Neural cell (in vitro differentiated cells): ENCODE measurements at regions not wholly inside any gene's neighbourhood (a gene's known extent, or its start where the extent isn't known, plus 50 kb on each side); places are given as distances from the start of the nearest gene placed in this dataset.

Source experiments
- H2AFZ ChIP-seq: fragments of 200-600, 300-800 bp; sonication (generic), shearing (Covaris generic); 2 replicates; pipeline ENCODE4 v1.6.0; 2014; ENCODE audit warnings: low read depth, mild to moderate bottlenecking, antibody characterized with exemption, low read length, moderate library complexity
- H3F3A ChIP-seq: fragments of 200-600 bp; shearing (Covaris generic); 2 replicates; pipeline ENCODE4 v1.6.1; 2016; ENCODE audit warnings: mild to moderate bottlenecking, moderate library complexity, mixed read lengths, antibody characterized with exemption, low read length; ENCODE audit not compliant: insufficient read depth, poor library complexity, severe bottlenecking
- H3K27ac ChIP-seq: fragments of 200-600, 300-800 bp; sonication (generic), shearing (Covaris generic); 2 replicates; pipeline ENCODE4 v1.5.1; 2014; ENCODE audit warnings: mild to moderate bottlenecking, low read length, moderate library complexity
- H3K27me3 ChIP-seq: fragments of 300-800, 200-600 bp; sonication (generic), shearing (Covaris generic); 2 replicates; pipeline ENCODE4 v1.6.0; 2014; ENCODE audit warnings: mild to moderate bottlenecking, low read depth, low read length, moderate library complexity; ENCODE audit not compliant: insufficient read depth
- H3K36me3 ChIP-seq: fragments of 300-800, 200-600 bp; sonication (generic), shearing (Covaris generic); 2 replicates; pipeline ENCODE4 v1.5.1; 2014; ENCODE audit warnings: mild to moderate bottlenecking, antibody characterized with exemption, low read length, moderate library complexity; ENCODE audit not compliant: insufficient read depth
- H3K4me2 ChIP-seq: fragments of 300-800, 200-600 bp; sonication (generic), shearing (Covaris generic); 2 replicates; pipeline ENCODE4 v1.6.0; 2014; ENCODE audit warnings: mild to moderate bottlenecking, low read length
- H3K4me3 ChIP-seq: fragments of 300-800, 200-600 bp; sonication (generic), shearing (Covaris generic); 2 replicates; pipeline ENCODE4 v1.5.1; 2014; ENCODE audit warnings: mild to moderate bottlenecking, low read length, moderate library complexity
- H3K79me2 ChIP-seq: fragments of 200-600 bp; shearing (Covaris generic); replicated peaks from 2 replicates; pipeline ENCODE4 v1.6.0; 2014; ENCODE audit warnings: mild to moderate bottlenecking, low read length, moderate library complexity; ENCODE audit not compliant: insufficient read depth
- H3K9ac ChIP-seq: fragments of 300-800, 200-600 bp; sonication (generic), shearing (Covaris generic); 2 replicates; pipeline ENCODE4 v1.6.1; 2016; ENCODE audit warnings: mild to moderate bottlenecking, low read length, mixed read lengths
- H3K9me2 ChIP-seq: fragments of 200-600 bp; shearing (Covaris generic); 2 replicates; pipeline ENCODE4 v1.6.1; 2016; ENCODE audit warnings: mild to moderate bottlenecking, low read length, mixed read lengths; ENCODE audit not compliant: insufficient read depth
- H3K9me3 ChIP-seq: fragments of 200-600, 300-800 bp; sonication (generic), shearing (Covaris generic); 2 replicates; pipeline ENCODE4 v1.6.1; 2016; ENCODE audit warnings: mild to moderate bottlenecking, mixed run types, low read length, moderate library complexity, mixed read lengths
- H4K20me1 ChIP-seq: fragments of 200-600 bp; shearing (Covaris generic); 2 replicates; pipeline ENCODE4 v1.6.1; 2016; ENCODE audit warnings: mild to moderate bottlenecking, mixed run types; ENCODE audit not compliant: insufficient read depth
- CTCF ChIP-seq: fragments of 450-650 bp; IDR thresholded peaks from 2 replicates; pipeline ENCODE4 v1.5.1; 2014; ENCODE audit warnings: antibody characterized with exemption, mild to moderate bottlenecking, moderate library complexity; ENCODE audit not compliant: poor library complexity, severe bottlenecking
- EP300 ChIP-seq: fragments of 450-650 bp; conservative IDR thresholded peaks from 2 replicates; pipeline ENCODE4 v1.6.1; 2014; ENCODE audit warnings: antibody characterized with exemption, mild to moderate bottlenecking, moderate library complexity; ENCODE audit not compliant: poor library complexity, severe bottlenecking
- EZH2 ChIP-seq: fragments of 200-600, 300-800 bp; shearing (Covaris generic), sonication (generic); IDR thresholded peaks from 2 replicates; pipeline ENCODE4 v1.6.1; 2014; ENCODE audit warnings: antibody characterized with exemption, low read length, borderline replicate concordance, mild to moderate bottlenecking; ENCODE audit not compliant: insufficient read depth, poor library complexity, severe bottlenecking
- MXI1 ChIP-seq: fragments of 450-650 bp; conservative IDR thresholded peaks from 2 replicates; pipeline ENCODE4 v1.6.1; 2014; ENCODE audit warnings: antibody characterized with exemption, mild to moderate bottlenecking; ENCODE audit not compliant: poor library complexity, severe bottlenecking
- POLR2AphosphoS5 ChIP-seq: IDR thresholded peaks from 2 replicates; pipeline ENCODE4 v1.6.1; 2012
- RAD21 ChIP-seq: fragments of 450-650 bp; conservative IDR thresholded peaks from 2 replicates; pipeline ENCODE4 v1.6.1; 2014; ENCODE audit warnings: antibody characterized with exemption, mild to moderate bottlenecking, moderate library complexity
- REST ChIP-seq: IDR thresholded peaks from 2 replicates; pipeline ENCODE4 v1.6.1; 2012; ENCODE audit warnings: borderline replicate concordance
- SMC3 ChIP-seq: fragments of 450-650 bp; conservative IDR thresholded peaks from 2 replicates; pipeline ENCODE4 v1.6.1; 2014; ENCODE audit warnings: antibody characterized with exemption, mild to moderate bottlenecking, moderate library complexity; ENCODE audit not compliant: poor library complexity
- TAF1 ChIP-seq: IDR thresholded peaks from 2 replicates; pipeline ENCODE4 v1.6.1; 2012; ENCODE audit warnings: low read depth

- Histone ChIP-seq H4K20me1 (no peaks in the 10 kb centered on the region), H2AFZ (no peak overlapping the region), H3K4me2 (no peak overlapping the region), H3K27me3 (no peaks in the 10 kb centered on the region), H3K36me3 (no peaks in the 10 kb centered on the region), H3K9me2 (no peaks in the 10 kb centered on the region), H3K79me2 (no peaks in the 10 kb centered on the region), H3K27ac (no peak overlapping the region), H3F3A (no peaks in the 10 kb centered on the region), H3K9me3 (no peaks in the 10 kb centered on the region), H3K9ac (no peak overlapping the region), H3K4me3 (no peak overlapping the region)
- TF ChIP-seq RAD21 = no peak
- no peak for TF ChIP-seq REST
- TF ChIP-seq CTCF = no peak
- no peak for TF ChIP-seq SMC3
- TF ChIP-seq POLR2AphosphoS5 = no peak
These were observed 323.7 kb upstream of the CDH11 start for GRCh38 chr16:65445313-65446260.

- no peaks in the 10 kb centered on the region for H3K79me2 ChIP-seq
- no peak overlapping the region for H3K27ac ChIP-seq
- no peaks in the 10 kb centered on the region for H3K9me3 ChIP-seq
- no peak overlapping the region for H2AFZ ChIP-seq
- H3K27me3 ChIP-seq = no peaks in the 10 kb centered on the region
- TF ChIP-seq TAF1 = no peak
- TF ChIP-seq SMC3 = no peak
- no peak for TF ChIP-seq CTCF
- no peak for TF ChIP-seq EP300
- no peak for TF ChIP-seq POLR2AphosphoS5
- no peak for TF ChIP-seq REST
- TF ChIP-seq RAD21 = no peak
- TF ChIP-seq EZH2 = no peak
- no peak for TF ChIP-seq MXI1
- H3K36me3 ChIP-seq = no peaks in the 10 kb centered on the region
- H3K4me3 ChIP-seq = no peak overlapping the region
- no peak overlapping the region for H3K9ac ChIP-seq
- H3K9me2 ChIP-seq = no peaks in the 10 kb centered on the region
- H4K20me1 ChIP-seq = no peaks in the 10 kb centered on the region
- H3F3A ChIP-seq = no peaks in the 10 kb centered on the region
- H3K4me2 ChIP-seq = no peak overlapping the region
These were observed 319.6 kb upstream of the CDH11 start for GRCh38 chr16:65441501-65441900.
